Upper lobe of left lung (tissue), 6 donors: ENCODE measurements at regions not wholly inside any gene's neighbourhood (a gene's known extent, or its start where the extent isn't known, plus 50 kb on each side); places are given as distances from the start of the nearest gene placed in this dataset.
A peak's percentile ranks its signal among the peaks of the same experiment; 100 is the strongest.
"Not testable (repeated sequence)": the region's sequence is repeated elsewhere in the genome, so short reads cannot be mapped to it uniquely, and the experiment has no call there.

Source experiments
- ATAC-seq, 2 donors: fragments of 200-7000 bp; cut with Tn5 transposase; one replicate each; pipeline ENCODE4 v1.9.1; 2022; ENCODE audit warnings: mild to moderate bottlenecking in 2 of 2, moderate library complexity in 2 of 2; ENCODE audit not compliant: low FRiP score in 2 of 2
- DNase-seq, 2 donors: peaks; one replicate each; pipeline ENCODE4 v3.0.0-alpha.2; 2019 to 2020
- H3K27ac ChIP-seq, 4 donors: fragments of 200-600 bp; sonication (generic); one replicate each; pipeline ENCODE4 v1.5.1; 2016 to 2019
- H3K27me3 ChIP-seq, 4 donors: fragments of 200-600 bp; sonication (generic); one replicate each; pipeline ENCODE4 v1.5.1; 2017 to 2019
- H3K36me3 ChIP-seq, 4 donors: fragments of 200-600 bp; sonication (generic); one replicate each; pipeline ENCODE4 v1.5.1; 2016 to 2019
- H3K4me1 ChIP-seq, 4 donors: fragments of 200-600 bp; sonication (generic); one replicate each; pipeline ENCODE4 v1.5.1; 2018 to 2019
- H3K4me3 ChIP-seq, 4 donors: fragments of 200-600 bp; sonication (generic); one replicate each; pipeline ENCODE4 v1.5.1; 2017 to 2019; ENCODE audit warnings: mild to moderate bottlenecking in 2 of 4, moderate library complexity in 1 of 4
- H3K9me3 ChIP-seq, 4 donors: fragments of 200-600 bp; sonication (generic); one replicate each; pipeline ENCODE4 v1.5.1; 2018 to 2019
- CTCF ChIP-seq, 6 experiments: fragments of 450-650 bp in 4 of 6; fragments of 200-600 bp in 2 of 6; sonication (generic) in 2 of 6; IDR thresholded peaks; one replicate each; pipeline ENCODE4 v1.5.1; 2016 to 2019; ENCODE audit warnings: antibody characterized with exemption in 6 of 6
- EP300 ChIP-seq, 4 donors: sonication (generic); formaldehyde crosslinking; IDR thresholded peaks; one replicate each; pipeline ENCODE4 v1.5.1; 2017; ENCODE audit warnings: antibody characterized with exemption in 4 of 4, control low read depth in 2 of 4
- POLR2A ChIP-seq, 4 donors: fragments of 450-650 bp; IDR thresholded peaks; one replicate each; pipeline ENCODE4 v1.5.1; 2016 to 2017; ENCODE audit warnings: antibody characterized with exemption in 4 of 4, mild to moderate bottlenecking in 2 of 4
- POLR2AphosphoS5 ChIP-seq, 2 donors: sonication (generic); formaldehyde crosslinking; IDR thresholded peaks; one replicate each; pipeline ENCODE4 v1.5.1; 2017; ENCODE audit warnings: antibody characterized with exemption in 2 of 2
- WGBS, 2 donors: methylation state at CpG; one replicate each; pipeline ENCODE4 v1.1.5; 2017 to 2018; 5-methylcytosine and 5-hydroxymethylcytosine counted together
- donor health status: DM: no; HTN: no; CAD: no; lungs with moderate emphysema.
- donor health status: DM: no; HTN: yes; CAD: no; lungs with severe emphysema.

GRCh38 chr2:132276571-132276981 lies 114.8 kb upstream of the ANKRD30BL start:
- no peaks in the 10 kb centered on the region for H3K36me3 ChIP-seq
- no peak for ATAC-seq

GRCh38 chr2:132278267-132278666 lies 116.5 kb upstream of the ANKRD30BL start:
- Histone ChIP-seq H3K4me3 (no peak overlapping the region), H3K36me3 (no peaks in the 10 kb centered on the region), H3K27me3 (no peaks in the 10 kb centered on the region), H3K4me1 (no peaks in the 10 kb centered on the region), H3K9me3 (peaks cover 0 to 3% (median 0%) of the 10 kb centered on the region in 4 donors), H3K27ac (no peak overlapping the region)
- peak; percentile 35 to 44 for ATAC-seq
- 80 to 86% methylated on average over 7 to 23 of the region's 23 CpGs for WGBS, 2 donors
- TF ChIP-seq POLR2AphosphoS5 (IDR thresholded peaks at IDR 0.05): no peak
- no peak for TF ChIP-seq POLR2A (IDR thresholded peaks at IDR 0.05)
- TF ChIP-seq CTCF (IDR thresholded peaks at IDR 0.05): no peak
- TF ChIP-seq EP300 (IDR thresholded peaks at IDR 0.05): no peak
- peak in 1 of 2 donors; percentile 62 for DNase-seq

More at GRCh38 chr2:132276571-132276981, 114.8 kb upstream of the ANKRD30BL start:
- DNase-seq: no peak
- Histone ChIP-seq H3K27me3 (no peaks in the 10 kb centered on the region), H3K9me3 (peaks cover 0 to 3% (median 0%) of the 10 kb centered on the region in 4 donors), H3K4me1 (no peaks in the 10 kb centered on the region), H3K4me3 (no peak overlapping the region), H3K27ac (no peak overlapping the region)
- TF ChIP-seq POLR2A (IDR thresholded peaks at IDR 0.05) (no peak), EP300 (IDR thresholded peaks at IDR 0.05) (no peak), CTCF (IDR thresholded peaks at IDR 0.05) (no peak), POLR2AphosphoS5 (IDR thresholded peaks at IDR 0.05) (no peak)
- 87 to 89% methylated on average over 10 of the region's 10 CpGs for WGBS, 2 donors

DNA sequence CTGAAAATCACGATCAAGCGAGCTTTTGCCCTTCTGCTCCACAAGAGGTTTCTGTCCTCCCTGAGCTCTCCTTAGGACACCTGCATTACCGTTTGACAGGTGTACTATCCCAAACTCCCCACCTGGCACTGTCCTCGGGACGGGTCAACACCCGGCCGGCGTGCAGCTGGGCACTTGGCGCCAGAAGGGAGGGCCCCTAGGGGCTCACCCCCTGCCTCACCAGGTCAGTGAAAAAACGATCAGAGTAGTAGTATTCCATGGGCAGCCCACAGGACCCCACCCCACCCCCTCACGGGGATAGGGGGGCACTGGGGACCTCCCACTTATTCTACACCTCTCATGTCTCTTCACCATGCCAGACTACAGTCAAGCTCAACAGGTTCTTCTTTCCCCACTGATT lies 117.6 kb upstream of the ANKRD30BL start:
- Histone ChIP-seq H3K9me3 (peaks cover 0 to 3% (median 0%) of the 10 kb centered on the region in 4 donors), H3K4me3 (no peak overlapping the region), H3K27me3 (no peaks in the 10 kb centered on the region), H3K27ac (no peak overlapping the region), H3K4me1 (no peaks in the 10 kb centered on the region), H3K36me3 (no peaks in the 10 kb centered on the region)
- ATAC-seq: peak; percentile 43 to 54
- no peak for TF ChIP-seq EP300 (IDR thresholded peaks at IDR 0.05)
- TF ChIP-seq CTCF (IDR thresholded peaks at IDR 0.05): no peak
- TF ChIP-seq POLR2AphosphoS5 (IDR thresholded peaks at IDR 0.05): no peak
- TF ChIP-seq POLR2A (IDR thresholded peaks at IDR 0.05): no peak
- DNase-seq: peak in 1 of 2 donors; percentile 49
- 87 to 92% methylated on average over 11 of the region's 11 CpGs for WGBS, 2 donors

- Histone ChIP-seq H3K27ac (no peak overlapping the region), H3K4me1 (no peaks in the 10 kb centered on the region), H3K36me3 (no peaks in the 10 kb centered on the region), H3K4me3 (no peak overlapping the region), H3K9me3 (peaks cover 0 to 3% (median 0%) of the 10 kb centered on the region in 4 donors), H3K27me3 (no peaks in the 10 kb centered on the region)
- DNase-seq: peak in 1 of 2 donors; percentile 61
- peak in 1 of 2 donors; percentile 64 for ATAC-seq
- 89 to 96% methylated on average over 17 to 25 of the region's 31 CpGs for WGBS, 2 donors
- TF ChIP-seq EP300 (IDR thresholded peaks at IDR 0.05) (no peak), CTCF (IDR thresholded peaks at IDR 0.05) (no peak), POLR2A (IDR thresholded peaks at IDR 0.05) (no peak), POLR2AphosphoS5 (IDR thresholded peaks at IDR 0.05) (no peak)
Observed at GRCh38 chr2:132279930-132280615, 118.3 kb upstream of the ANKRD30BL start.

DNA sequence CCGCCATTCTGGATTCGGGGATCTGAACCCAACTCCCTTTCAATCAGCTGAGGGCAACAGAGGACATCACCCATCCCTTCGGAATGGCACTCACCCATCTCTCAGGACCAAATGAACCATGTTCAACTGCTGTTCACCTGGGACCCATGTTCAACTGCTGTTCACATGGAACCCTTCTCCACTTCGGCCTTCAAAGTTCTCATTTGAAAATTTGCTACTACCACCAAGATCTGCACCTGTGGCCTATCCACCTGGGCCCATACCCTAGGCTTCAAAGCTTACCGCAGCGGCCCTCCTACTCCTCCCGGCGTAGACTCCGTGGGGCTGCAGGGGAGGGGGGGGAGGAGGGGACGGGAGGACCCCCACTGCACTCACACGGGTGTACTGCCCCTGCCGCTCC lies 119.2 kb upstream of the ANKRD30BL start:
- H3K4me1 ChIP-seq: no peaks in the 10 kb centered on the region
- H3K36me3 ChIP-seq: no peaks in the 10 kb centered on the region
- ATAC-seq (peak in 1 of 2 donors; percentile 28), DNase-seq (no peak)
- H3K27me3 ChIP-seq: no peaks in the 10 kb centered on the region
- no peak for TF ChIP-seq EP300 (IDR thresholded peaks at IDR 0.05)
- 93 to 100% methylated on average over 8 to 11 of the region's 12 CpGs for WGBS, 2 donors
- H3K4me3 ChIP-seq: no peak overlapping the region
- H3K9me3 ChIP-seq: peaks cover 0 to 3% (median 0%) of the 10 kb centered on the region in 4 donors
- no peak overlapping the region for H3K27ac ChIP-seq

GRCh38 chr2:132282104-132282503 lies 120.4 kb upstream of the ANKRD30BL start:
- not testable (repeated sequence) for ATAC-seq, H3K27ac ChIP-seq
- WGBS, 2 donors: 89% methylated on average over 6 of the region's 6 CpGs

More at GRCh38 chr2:132282104-132282503, 120.4 kb upstream of the ANKRD30BL start:
- H3K4me3 ChIP-seq, H3K36me3 ChIP-seq, H3K9me3 ChIP-seq, DNase-seq, H3K4me1 ChIP-seq, H3K27me3 ChIP-seq: not testable (repeated sequence)
